Endothelial cell of umbilical vein (primary cell): ENCODE measurements at regions not wholly inside any gene's neighbourhood (a gene's known extent, or its start where the extent isn't known, plus 50 kb on each side); places are given as distances from the start of the nearest gene placed in this dataset.

Experiments used
- BruUV-seq: library from RNA; stranded (reverse); fragments of 400-500 nt; replicated peaks from 2 replicates; lab custom pipeline; 2021; lab: Mats Ljungman, UMichigan
- CTCF ChIA-PET: fragments of 300-600, 350-600 bp; sonication (Branson Sonifier 250); formaldehyde crosslinking; loops from one replicate; lab custom pipeline; 2021; ENCODE audit warnings: antibody characterized with exemption, inconsistent platforms; lab: Charles Lee
- POLR2A ChIA-PET: fragments of 300-600, 350-600 bp; sonication (Branson Sonifier 250); formaldehyde crosslinking; loops from one replicate; lab custom pipeline; 2021; ENCODE audit warnings: antibody characterized with exemption, inconsistent platforms; lab: Charles Lee
- DNase-seq: peaks from one replicate; pipeline ENCODE4 v3.0.0-alpha.2; 2011; ENCODE audit warnings: low read depth, low spot score
- FAIRE-seq: peaks from 2 replicates; lab custom pipeline; 2011; peaks lifted over from hg19 to GRCh38; lab: Jason Lieb, UNC
- H2AFZ ChIP-seq: 2 replicates; pipeline ENCODE4 v1.6.0; 2012; ENCODE audit warnings: low read depth, low read length, control low read depth, inconsistent platforms
- H3K27ac ChIP-seq: 2 replicates; pipeline ENCODE4 v1.5.1; 2011; ENCODE audit warnings: low read depth, mild to moderate bottlenecking, control low read depth, low read length, moderate library complexity; ENCODE audit not compliant: insufficient read depth
- H3K27me3 ChIP-seq, 2 experiments: 2 replicates each; pipeline versions ENCODE4 v1.6.0 to v1.6.1; 2011; ENCODE audit warnings: low read length in 2 of 2, mixed read lengths in 1 of 2; ENCODE audit not compliant: control insufficient read depth in 2 of 2, insufficient read depth in 2 of 2
- H3K36me3 ChIP-seq, 2 experiments: 2 replicates in 1 of 2; 3 replicates in 1 of 2; pipeline ENCODE4 v1.5.1; 2011; ENCODE audit warnings: low read length in 2 of 2, mild to moderate bottlenecking in 1 of 2, moderate library complexity in 1 of 2; ENCODE audit not compliant: control insufficient read depth in 2 of 2, insufficient read depth in 2 of 2; ENCODE audit errors: extremely low read depth in 1 of 2
- H3K4me1 ChIP-seq: 3 replicates; pipeline ENCODE4 v1.5.1; 2011; ENCODE audit warnings: mild to moderate bottlenecking, low read length; ENCODE audit not compliant: control insufficient read depth, insufficient read depth; ENCODE audit errors: extremely low read depth
- H3K4me2 ChIP-seq: 2 replicates; pipeline ENCODE4 v1.6.1; 2011; ENCODE audit warnings: low read length, control low read depth, mixed read lengths; ENCODE audit not compliant: insufficient read depth
- H3K4me3 ChIP-seq, 3 experiments: fragments of 200-600 bp in 1 of 3; sonication (generic), shearing (Covaris generic) in 1 of 3; replicated peaks in 1 of 3; 2 replicates each; pipeline ENCODE4 v1.5.1; 2011 to 2016; ENCODE audit warnings: control low read depth in 3 of 3, low read length in 3 of 3, mild to moderate bottlenecking in 2 of 3, inconsistent platforms in 1 of 3, low read depth in 1 of 3, moderate library complexity in 1 of 3; ENCODE audit not compliant: insufficient read depth in 1 of 3
- H3K79me2 ChIP-seq: 2 replicates; pipeline ENCODE4 v1.6.0; 2012; ENCODE audit warnings: low read length, inconsistent platforms; ENCODE audit not compliant: control insufficient read depth, insufficient read depth
- H3K9ac ChIP-seq: replicated peaks from 2 replicates; pipeline ENCODE3; 2011; ENCODE audit warnings: low read length, control low read depth; ENCODE audit not compliant: insufficient read depth; ENCODE audit errors: extremely low read depth
- H3K9me1 ChIP-seq: replicated peaks from 3 replicates; pipeline ENCODE4 v1.6.0; 2011; ENCODE audit warnings: mild to moderate bottlenecking, low read length; ENCODE audit not compliant: control insufficient read depth, insufficient read depth; ENCODE audit errors: extremely low read depth
- H3K9me3 ChIP-seq: replicated peaks from 2 replicates; pipeline ENCODE4 v1.5.1; 2012; ENCODE audit warnings: low read length, inconsistent platforms; ENCODE audit not compliant: control insufficient read depth, insufficient read depth
- H4K20me1 ChIP-seq: replicated peaks from 2 replicates; pipeline ENCODE3; 2011; ENCODE audit warnings: mild to moderate bottlenecking, low read length; ENCODE audit not compliant: control insufficient read depth, insufficient read depth; ENCODE audit errors: extremely low read depth
- CTCF ChIP-seq, 2 donors: IDR thresholded peaks; 1 replicate in 1 of 2; 2 replicates in 1 of 2; pipeline ENCODE4 v1.5.1; 2011; ENCODE audit warnings: low read length in 2 of 2, mild to moderate bottlenecking in 2 of 2, moderate library complexity in 2 of 2, control low read depth in 1 of 2, inconsistent platforms in 1 of 2, low read depth in 1 of 2; ENCODE audit not compliant: insufficient read depth in 1 of 2; ENCODE audit errors: extremely low read depth in 1 of 2
- EZH2 ChIP-seq: IDR thresholded peaks from 2 replicates; pipeline ENCODE4 v1.6.1; 2012; ENCODE audit warnings: borderline replicate concordance, low read depth, mild to moderate bottlenecking, moderate library complexity, low read length, inconsistent platforms; ENCODE audit not compliant: severe bottlenecking
- FOS ChIP-seq: IDR thresholded peaks from 2 replicates; pipeline ENCODE4 v1.6.1; 2011; ENCODE audit warnings: mild to moderate bottlenecking, low read length, moderate library complexity, borderline replicate concordance; ENCODE audit not compliant: insufficient read depth
- GATA2 ChIP-seq: IDR thresholded peaks from 2 replicates; pipeline ENCODE4 v1.7.0; 2011; ENCODE audit warnings: low read depth, mild to moderate bottlenecking, moderate library complexity, mixed read lengths, low read length; ENCODE audit not compliant: insufficient read length, insufficient read depth
- JUN ChIP-seq: IDR thresholded peaks from 2 replicates; pipeline ENCODE4 v1.6.1; 2011; ENCODE audit warnings: borderline replicate concordance, low read depth; ENCODE audit not compliant: insufficient read length, insufficient read depth
- MAX ChIP-seq: IDR thresholded peaks from 2 replicates; pipeline ENCODE4 v1.6.1; 2011; ENCODE audit not compliant: insufficient read depth, insufficient read length
- MYC ChIP-seq: IDR thresholded peaks from one replicate; pipeline ENCODE4 v1.6.1; 2011; ENCODE audit warnings: mild to moderate bottlenecking, low read depth, low read length
- POLR2A ChIP-seq: IDR thresholded peaks from 2 replicates; pipeline ENCODE4 v1.6.1; 2012; ENCODE audit warnings: low read depth, mild to moderate bottlenecking, control low read depth, low read length
- POLR2AphosphoS5 ChIP-seq: IDR thresholded peaks from 2 replicates; pipeline ENCODE4 v1.6.1; 2012; ENCODE audit warnings: low read depth, mild to moderate bottlenecking, control low read depth, low read length, moderate library complexity; ENCODE audit not compliant: insufficient read depth
- dilution Hi-C: fragments of 300-500 bp; cut with MboI; formaldehyde crosslinking; loops from one replicate; pipeline ENCODE4 v1.15.0; 2019; ENCODE audit warnings: low sequenced_read_pairs; ENCODE audit not compliant: extremely low pct_ligation_motif_present
- intact Hi-C: fragments of 100-400 bp; cut with micrococcal nuclease; formaldehyde crosslinking; loops from one replicate; pipeline ENCODE4 v1.10.0; 2022

DNA sequence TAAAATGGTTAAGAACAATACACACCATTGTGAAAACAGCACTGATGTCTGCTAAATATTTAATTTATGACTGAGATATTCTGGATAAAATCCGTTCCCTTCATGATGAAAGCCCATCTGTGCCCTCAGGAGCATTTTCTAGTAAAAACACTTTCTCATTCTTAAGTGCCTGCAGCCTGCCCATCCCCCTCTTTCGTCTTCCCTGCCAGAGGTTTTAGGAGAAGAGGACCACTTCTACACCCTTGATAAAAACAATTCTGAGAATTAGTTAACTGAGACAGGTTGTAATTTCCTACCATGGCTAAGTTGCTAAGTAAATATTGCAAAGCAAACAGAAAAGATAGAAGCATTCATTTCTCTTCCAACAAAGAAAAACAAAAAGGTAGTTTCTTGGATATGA, 272.6 kb downstream of the ATPSCKMT start:
- H3K9me1 ChIP-seq = no peaks in the 10 kb centered on the region
- TF ChIP-seq POLR2A = no peak
- TF ChIP-seq FOS = no peak
- no peak for TF ChIP-seq CTCF (IDR thresholded peaks at IDR 0.05; ENCODE audit: extremely low read depth in 1 of 2, insufficient read depth in 1 of 2, low read depth in 1 of 2, low read length in 2 of 2)
- TF ChIP-seq GATA2 = no peak
- TF ChIP-seq JUN = no peak
- TF ChIP-seq MAX = no peak
- no peak for TF ChIP-seq POLR2AphosphoS5
- no peak for TF ChIP-seq MYC
- no peak for TF ChIP-seq EZH2
- H3K27me3 ChIP-seq = no peaks in the 10 kb centered on the region
- H3K4me2 ChIP-seq = no peak overlapping the region
- no peak for DNase-seq
- no peaks in the 10 kb centered on the region for H3K9me3 ChIP-seq
- no peaks in the 10 kb centered on the region for H3K4me1 ChIP-seq
- no peak for FAIRE-seq
- intact Hi-C loops (no loop called here), dilution Hi-C loops (no loop called here)
- H3K27ac ChIP-seq = no peak overlapping the region
- no peak overlapping the region for H2AFZ ChIP-seq
- no peaks in the 10 kb centered on the region for H4K20me1 ChIP-seq
- CTCF ChIA-PET = no interaction called here
- POLR2A ChIA-PET = no interaction called here
- no peak overlapping the region for H3K9ac ChIP-seq
- H3K4me3 ChIP-seq = no peak overlapping the region
- no peaks in the 10 kb centered on the region for H3K79me2 ChIP-seq
- no peaks in the 10 kb centered on the region for H3K36me3 ChIP-seq
- BruUV-seq = no TSS peak
